ENCODE measurements at regions not wholly inside any gene's neighbourhood (a gene's known extent, or its start where the extent isn't known, plus 50 kb on each side); places are given as distances from the start of the nearest gene placed in this dataset.

- Histone ChIP-seq H3K9me3 (ENCODE audit: control insufficient read depth in 1 of 2, insufficient read depth in 1 of 2, low read depth in 1 of 2, low read length in 2 of 2) (no peaks in the 10 kb centered on the region), H2AFZ (ENCODE audit: low read depth, low read length, poor library complexity, severe bottlenecking) (no peak overlapping the region), H3K79me2 (ENCODE audit: insufficient read depth, low read length) (no peaks in the 10 kb centered on the region), H3K9me2 (ENCODE audit: insufficient read depth) (no peaks in the 10 kb centered on the region), H4K20me1 (ENCODE audit: insufficient read depth) (no peaks in the 10 kb centered on the region), H3K27me3 (ENCODE audit: insufficient read depth, low read length) (peaks cover 15% of the 10 kb centered on the region), H3K9ac (ENCODE audit: low read length) (no peak overlapping the region), H3K4me1 (ENCODE audit: control insufficient read depth in 1 of 2, insufficient read depth in 2 of 2, low read length in 2 of 2) (no peaks in the 10 kb centered on the region), H3K4me2 (ENCODE audit: low read length) (no peak overlapping the region), H3K27ac (ENCODE audit: low read depth, low read length) (no peak overlapping the region), H3K36me3 (ENCODE audit: control insufficient read depth in 1 of 2, insufficient read depth in 2 of 2, low read length in 2 of 2) (no peaks in the 10 kb centered on the region), H3K4me3 (replicated peaks in 1 of 2; ENCODE audit: low read depth in 1 of 2, low read length in 2 of 2) (no peak overlapping the region)
- TF ChIP-seq ELF1 (IDR thresholded peaks at IDR 0.05; ENCODE audit: borderline replicate concordance, low read depth) (no peak), RAD21 (IDR thresholded peaks at IDR 0.05; ENCODE audit: low read depth) (no peak), CBX3 (IDR thresholded peaks at IDR 0.05; ENCODE audit: low read depth) (no peak), POLR2A (IDR thresholded peaks at IDR 0.05; ENCODE audit: borderline replicate concordance, extremely low read depth, insufficient read depth, insufficient read length) (no peak), ATF3 (IDR thresholded peaks at IDR 0.05) (no peak), REST (IDR thresholded peaks at IDR 0.05; ENCODE audit: low read depth) (no peak), ZFX (IDR thresholded peaks at IDR 0.05) (no peak), EGR1 (IDR thresholded peaks at IDR 0.05; ENCODE audit: low read depth) (no peak), CTCF (IDR thresholded peaks at IDR 0.05 in 2 of 3, conservative IDR thresholded peaks at IDR 0.05 in 1 of 3; ENCODE audit: borderline replicate concordance in 1 of 3, insufficient read depth in 1 of 3, low read depth in 2 of 3, low read length in 2 of 3) (no peak), MAX (IDR thresholded peaks at IDR 0.05) (no peak), ZBTB33 (IDR thresholded peaks at IDR 0.05; ENCODE audit: extremely low read depth, insufficient replicate concordance, low read length) (no peak), FOSL1 (IDR thresholded peaks at IDR 0.05; ENCODE audit: low read depth) (no peak), YY1 (IDR thresholded peaks at IDR 0.05; ENCODE audit: extremely low read depth, insufficient replicate concordance, low read depth, low read length) (no peak), EZH2 (IDR thresholded peaks at IDR 0.05) (no peak), SIN3A (IDR thresholded peaks at IDR 0.05; ENCODE audit: low read depth) (no peak), EZH2phosphoT487 (IDR thresholded peaks at IDR 0.05; ENCODE audit: borderline replicate concordance) (no peak), SRF (IDR thresholded peaks at IDR 0.05; ENCODE audit: low read depth) (no peak), SP1 (IDR thresholded peaks at IDR 0.05; ENCODE audit: low read depth) (no peak), CEBPB (IDR thresholded peaks at IDR 0.05; ENCODE audit: low read depth) (no peak)
- ATAC-seq (no peak), DNase-seq (ENCODE audit: low read depth, low spot score) (no peak)
- intact Hi-C loops (cut with micrococcal nuclease), result no loop called here
- BruUV-seq (replicated peaks), result no TSS peak
- CTCF ChIA-PET, result no interaction called here
- POLR2A ChIA-PET, result no interaction called here
- RAD21 ChIA-PET (ENCODE audit: low non-redundant PET in 1 of 2, low total read pairs in 2 of 2, uncharacterized antibody in 2 of 2, unreplicated experiment in 2 of 2), result no interaction called here
These were observed 64.6 kb upstream of the TEX51 start for GRCh38 chr2:126834006-126834659.
